ENCODE measurements at regions not wholly inside any gene's neighbourhood (a gene's known extent, or its start where the extent isn't known, plus 50 kb on each side); places are given as distances from the start of the nearest gene placed in this dataset.
A peak's percentile ranks its signal among the peaks of the same experiment; 100 is the strongest.

GRCh38 chr9:88852794-88853193, 138.5 kb upstream of the S1PR3 start:
- DNase-seq (ENCODE audit: low read depth, low spot score) = peak; percentile 11
- no peak for TF ChIP-seq CTCF (conservative IDR thresholded peaks at IDR 0.05)
- H3K36me3 Mint-ChIP-seq (ENCODE audit: low read depth) = peaks cover 16% of the 10 kb centered on the region
- peak overlapping the region; percentile 58 for H3K27ac Mint-ChIP-seq (ENCODE audit: unreplicated experiment)
- peaks cover 9% of the 10 kb centered on the region for H3K9me3 Mint-ChIP-seq
- H3K4me3 Mint-ChIP-seq = no peak overlapping the region
- H3K27me3 Mint-ChIP-seq (ENCODE audit: low read depth) = no peaks in the 10 kb centered on the region
- H3K4me1 Mint-ChIP-seq = peaks cover 9% of the 10 kb centered on the region

GRCh38 chr9:88870627-88871026, 120.6 kb upstream of the S1PR3 start:
- peaks cover 8% of the 10 kb centered on the region for H3K27me3 Mint-ChIP-seq (ENCODE audit: low read depth)
- H3K9me3 Mint-ChIP-seq = peaks cover 14% of the 10 kb centered on the region
- no peak overlapping the region for H3K4me3 Mint-ChIP-seq
- H3K27ac Mint-ChIP-seq (ENCODE audit: unreplicated experiment) = no peak overlapping the region
- TF ChIP-seq CTCF (conservative IDR thresholded peaks at IDR 0.05) = no peak
- H3K4me1 Mint-ChIP-seq = peaks cover 17% of the 10 kb centered on the region
- DNase-seq (ENCODE audit: low read depth, low spot score) = no peak
- peaks cover 6% of the 10 kb centered on the region for H3K36me3 Mint-ChIP-seq (ENCODE audit: low read depth)

- DNase-seq (ENCODE audit: low read depth, low spot score) = no peak
- peaks cover 17% of the 10 kb centered on the region for H3K4me1 Mint-ChIP-seq
These were observed 119.6 kb upstream of the S1PR3 start for GRCh38 chr9:88871669-88872068.

GRCh38 chr9:88872192-88872946, 118.9 kb upstream of the S1PR3 start:
- no peak for TF ChIP-seq CTCF (conservative IDR thresholded peaks at IDR 0.05)
- H3K27ac Mint-ChIP-seq (ENCODE audit: unreplicated experiment) = no peak overlapping the region
- DNase-seq (ENCODE audit: low read depth, low spot score) = no peak
- peaks cover 6% of the 10 kb centered on the region for H3K36me3 Mint-ChIP-seq (ENCODE audit: low read depth)
- peaks cover 14% of the 10 kb centered on the region for H3K9me3 Mint-ChIP-seq
- H3K27me3 Mint-ChIP-seq (ENCODE audit: low read depth) = peaks cover 8% of the 10 kb centered on the region
- peaks cover 17% of the 10 kb centered on the region for H3K4me1 Mint-ChIP-seq
- H3K4me3 Mint-ChIP-seq = no peak overlapping the region

More at GRCh38 chr9:88871669-88872068, 119.6 kb upstream of the S1PR3 start:
- Mint-ChIP-seq H3K9me3 (peaks cover 14% of the 10 kb centered on the region), H3K4me3 (no peak overlapping the region), H3K27ac (ENCODE audit: unreplicated experiment) (no peak overlapping the region), H3K36me3 (ENCODE audit: low read depth) (peaks cover 6% of the 10 kb centered on the region), H3K27me3 (ENCODE audit: low read depth) (peaks cover 8% of the 10 kb centered on the region)
- no peak for TF ChIP-seq CTCF (conservative IDR thresholded peaks at IDR 0.05)

GRCh38 chr9:88873635-88874034, 117.6 kb upstream of the S1PR3 start:
- H3K27me3 Mint-ChIP-seq (ENCODE audit: low read depth) = peaks cover 8% of the 10 kb centered on the region
- no peak for TF ChIP-seq CTCF (conservative IDR thresholded peaks at IDR 0.05)
- H3K36me3 Mint-ChIP-seq (ENCODE audit: low read depth) = peaks cover 6% of the 10 kb centered on the region
- DNase-seq (ENCODE audit: low read depth, low spot score) = no peak
- peaks cover 17% of the 10 kb centered on the region for H3K4me1 Mint-ChIP-seq
- H3K4me3 Mint-ChIP-seq = no peak overlapping the region
- no peak overlapping the region for H3K27ac Mint-ChIP-seq (ENCODE audit: unreplicated experiment)
- peaks cover 12% of the 10 kb centered on the region for H3K9me3 Mint-ChIP-seq
